Fibroblast of lung (primary cell): ENCODE measurements at regions not wholly inside any gene's neighbourhood (a gene's known extent, or its start where the extent isn't known, plus 50 kb on each side); places are given as distances from the start of the nearest gene placed in this dataset.
"Not testable (repeated sequence)": the region's sequence is repeated elsewhere in the genome, so short reads cannot be mapped to it uniquely, and the experiment has no call there.

Experiments
- CTCF ChIP-seq, 2 donors: IDR thresholded peaks in 1 of 2; conservative IDR thresholded peaks in 1 of 2; 1 replicate in 1 of 2; 2 replicates in 1 of 2; pipeline ENCODE4 v1.5.1; 2011 to 2012; ENCODE audit warnings: low read length in 2 of 2, control low read depth in 1 of 2, inconsistent platforms in 1 of 2, low read depth in 1 of 2, mild to moderate bottlenecking in 1 of 2
- EZH2 ChIP-seq: IDR thresholded peaks from 2 replicates; pipeline ENCODE4 v1.5.1; 2012; ENCODE audit warnings: low read length, control low read depth, mild to moderate bottlenecking; ENCODE audit errors: missing control alignments

GRCh38 chr1:111048253-111048652 is 84.5 kb upstream of the LRIF1 start:
- TF ChIP-seq CTCF (conservative IDR thresholded peaks at IDR 0.05 in 1 of 2, IDR thresholded peaks at IDR 0.05 in 1 of 2; ENCODE audit: low read depth in 1 of 2, low read length in 2 of 2); EZH2: not testable (repeated sequence)
